GM19467 (cell line): ENCODE measurements at regions not wholly inside any gene's neighbourhood (a gene's known extent, or its start where the extent isn't known, plus 50 kb on each side); places are given as distances from the start of the nearest gene placed in this dataset.
"Not testable (repeated sequence)": the region's sequence is repeated elsewhere in the genome, so short reads cannot be mapped to it uniquely, and the experiment has no call there.

Experiments
- ATAC-seq: cut with Tn5 transposase; IDR thresholded peaks from one replicate; pipeline ENCODE4 v1.9.1; 2021; ENCODE audit warnings: mild to moderate bottlenecking, moderate library complexity; ENCODE audit not compliant: unreplicated experiment

GRCh38 chr18:25510096-25510495, 158.1 kb upstream of the ZNF521 start:
- ATAC-seq = no peak

GRCh38 chr18:25503567-25504081, 151.7 kb upstream of the ZNF521 start:
- ATAC-seq = no peak

- ATAC-seq = no peak
Observed at GRCh38 chr18:25497151-25497794, 145.3 kb upstream of the ZNF521 start.

GRCh38 chr18:25496544-25496943, 144.6 kb upstream of the ZNF521 start:
- no peak for ATAC-seq

GRCh38 chr18:25495606-25496005, 143.6 kb upstream of the ZNF521 start:
- ATAC-seq = no peak

GRCh38 chr18:25494888-25495287, 142.9 kb upstream of the ZNF521 start:
- no peak for ATAC-seq

GRCh38 chr18:25493401-25493800, 141.4 kb upstream of the ZNF521 start:
- ATAC-seq = no peak

GRCh38 chr18:25490316-25490715, 138.3 kb upstream of the ZNF521 start:
- no peak for ATAC-seq

- ATAC-seq = no peak
Observed at GRCh38 chr18:25473008-25473407, 121.0 kb upstream of the ZNF521 start.

GRCh38 chr18:25470756-25471524, 119.0 kb upstream of the ZNF521 start:
- not testable (repeated sequence) for ATAC-seq

- ATAC-seq = no peak
Observed at GRCh38 chr18:25470062-25470461, 118.1 kb upstream of the ZNF521 start.

- ATAC-seq = no peak
Observed at GRCh38 chr18:25469489-25469888, 117.5 kb upstream of the ZNF521 start.

GRCh38 chr18:25467226-25467987, 115.4 kb upstream of the ZNF521 start:
- ATAC-seq = no peak

- no peak for ATAC-seq
Observed at GRCh38 chr18:25465152-25465732, 113.3 kb upstream of the ZNF521 start.

GRCh38 chr18:25464227-25464626, 112.3 kb upstream of the ZNF521 start:
- no peak for ATAC-seq

- no peak for ATAC-seq
Observed at GRCh38 chr18:25463726-25464125, 111.8 kb upstream of the ZNF521 start.

- no peak for ATAC-seq
Observed at GRCh38 chr18:25459814-25460213, 107.8 kb upstream of the ZNF521 start.

GRCh38 chr18:25457601-25458000, 105.6 kb upstream of the ZNF521 start:
- ATAC-seq = no peak

- no peak for ATAC-seq
Observed at GRCh38 chr18:25457126-25457525, 105.2 kb upstream of the ZNF521 start.

GRCh38 chr18:25456334-25457010, 104.5 kb upstream of the ZNF521 start:
- ATAC-seq = no peak

GRCh38 chr18:25455646-25456045, 103.7 kb upstream of the ZNF521 start:
- ATAC-seq = no peak
